ENCODE measurements at regions not wholly inside any gene's neighbourhood (a gene's known extent, or its start where the extent isn't known, plus 50 kb on each side); places are given as distances from the start of the nearest gene placed in this dataset.

DNA sequence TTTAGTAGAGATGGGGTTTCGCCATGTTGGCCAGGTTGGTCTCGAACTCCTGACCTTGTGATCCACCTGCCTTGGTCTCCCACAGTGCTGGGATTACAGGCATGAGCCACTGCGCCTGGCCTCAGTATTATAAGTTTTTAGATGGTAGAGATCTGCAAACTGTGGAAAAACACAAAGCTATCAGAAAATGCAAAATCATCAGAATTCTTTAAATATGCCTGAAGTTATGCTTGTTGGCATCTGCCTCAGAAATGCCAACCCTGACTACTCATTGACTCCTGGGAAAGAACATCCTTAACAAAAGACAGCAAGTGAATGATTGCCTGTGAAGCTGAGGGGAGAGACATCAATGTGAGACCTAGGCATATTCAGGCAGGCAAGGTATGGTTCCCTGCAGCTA, 94.3 kb upstream of the MB21D2 start:
- peaks cover 6 to 26% (median 13%) of the 10 kb centered on the region in 11 experiments; a peak in 19 of 22 replicates for H3K9me3 ChIP-seq (replicated peaks in 1 of 11)
- no peak for TF ChIP-seq Cebpa-rat (IDR thresholded peaks at IDR 0.05)
- no peak overlapping the region for H3K27ac ChIP-seq
- no peaks in the 10 kb centered on the region for H3K36me3 ChIP-seq
- peaks cover 0 to 11% (median 5%) of the 10 kb centered on the region in 10 experiments; a peak in 11 of 20 replicates for H3K4me1 ChIP-seq
- no peak overlapping the region for H3K9ac ChIP-seq
- H3K4me2 ChIP-seq = no peak overlapping the region
- H3K27me3 ChIP-seq = no peaks in the 10 kb centered on the region
- no peaks in the 10 kb centered on the region for H4K20me1 ChIP-seq
- no peak overlapping the region for H3K4me3 ChIP-seq

- H3K4me2 ChIP-seq = no peak overlapping the region
- H3K27ac ChIP-seq = no peak overlapping the region
- no peaks in the 10 kb centered on the region for H3K27me3 ChIP-seq
- H3K9me3 ChIP-seq (replicated peaks in 1 of 11) = peaks cover 6 to 26% (median 13%) of the 10 kb centered on the region in 11 experiments; a peak in 19 of 22 replicates
- H4K20me1 ChIP-seq = no peaks in the 10 kb centered on the region
- peaks cover 0 to 34% (median 11%) of the 10 kb centered on the region in 10 experiments; a peak in 11 of 20 replicates for H3K4me1 ChIP-seq
- H3K36me3 ChIP-seq = no peaks in the 10 kb centered on the region
- no peak for TF ChIP-seq Cebpa-rat (IDR thresholded peaks at IDR 0.05)
- H3K9ac ChIP-seq = no peak overlapping the region
- H3K4me3 ChIP-seq = no peak overlapping the region
Measured at GRCh38 chr3:193014902-193015301, 97.2 kb upstream of the MB21D2 start.

GRCh38 chr3:193016437-193016901, 98.8 kb upstream of the MB21D2 start:
- Histone ChIP-seq H3K27me3 (no peaks in the 10 kb centered on the region), H3K36me3 (no peaks in the 10 kb centered on the region), H3K4me2 (peak overlapping the region in 6 of 11 experiments; percentile 3 to 85 (median 67); a peak in 11 of 22 replicates), H3K4me3 (no peak overlapping the region), H3K9me3 (replicated peaks in 1 of 11) (peaks cover 6 to 26% (median 13%) of the 10 kb centered on the region in 11 experiments; a peak in 19 of 22 replicates), H4K20me1 (no peaks in the 10 kb centered on the region), H3K27ac (no peak overlapping the region), H3K9ac (no peak overlapping the region), H3K4me1 (peaks cover 0 to 34% (median 11%) of the 10 kb centered on the region in 10 experiments; a peak in 11 of 20 replicates)
- TF ChIP-seq Cebpa-rat (IDR thresholded peaks at IDR 0.05) = no peak

DNA sequence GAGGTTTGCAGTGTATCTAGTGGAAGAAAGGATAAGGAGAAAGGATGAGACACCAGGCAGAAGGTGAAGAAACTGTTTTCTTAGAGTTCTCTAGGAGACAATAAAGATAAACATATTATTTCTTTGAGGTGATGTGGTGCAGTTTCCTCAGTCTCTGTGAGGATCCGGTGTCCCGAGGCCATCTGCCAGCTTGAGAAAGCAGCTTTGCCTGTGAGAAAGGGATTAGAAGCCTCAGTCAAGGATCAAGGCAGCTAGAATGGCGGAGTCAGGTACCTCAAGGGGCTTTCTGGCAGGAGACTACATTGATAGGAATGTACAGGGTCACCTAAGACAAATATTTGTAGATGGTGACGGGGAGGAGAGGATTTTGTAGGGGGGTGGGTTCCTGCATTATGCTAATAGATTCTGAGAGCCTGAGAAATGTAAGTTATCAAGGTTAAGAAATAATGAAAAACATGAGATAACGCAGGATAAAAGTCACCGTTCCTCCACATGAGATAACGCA, 103.9 kb upstream of the MB21D2 start:
- TF ChIP-seq Cebpa-rat (IDR thresholded peaks at IDR 0.05) = no peak
- Histone ChIP-seq H3K36me3 (no peaks in the 10 kb centered on the region), H3K9ac (no peak overlapping the region)

DNA sequence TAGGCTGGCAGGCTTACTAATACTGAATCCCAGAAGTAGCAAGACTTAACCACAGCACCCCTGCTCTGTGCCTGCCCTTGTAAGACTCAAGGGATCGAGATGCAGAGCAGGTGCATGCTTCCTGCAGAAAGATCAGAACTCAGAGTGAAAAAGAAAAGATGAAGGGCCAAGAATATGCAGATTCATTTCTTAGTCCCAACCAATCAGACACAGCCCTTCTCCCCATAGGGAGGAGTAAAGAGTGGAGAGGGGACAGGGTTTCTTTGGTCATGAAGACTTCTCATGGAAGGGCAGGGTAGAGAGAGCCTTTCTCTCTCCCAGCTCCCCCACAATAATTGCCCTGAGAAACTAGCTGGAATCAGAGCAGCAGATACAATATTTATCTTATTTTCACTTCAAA, 105.6 kb upstream of the MB21D2 start:
- no peak overlapping the region for H3K9ac ChIP-seq
- TF ChIP-seq Cebpa-rat (IDR thresholded peaks at IDR 0.05) = no peak

More for the DNA sequence above, 103.9 kb upstream of the MB21D2 start:
- H3K27me3 ChIP-seq = no peaks in the 10 kb centered on the region
- H3K9me3 ChIP-seq (replicated peaks in 1 of 11) = no peaks in the 10 kb centered on the region
- peaks cover 0 to 28% (median 10%) of the 10 kb centered on the region in 10 experiments; a peak in 11 of 20 replicates for H3K4me1 ChIP-seq
- H3K4me2 ChIP-seq = no peak overlapping the region
- H4K20me1 ChIP-seq = no peaks in the 10 kb centered on the region
- H3K4me3 ChIP-seq = no peak overlapping the region
- H3K27ac ChIP-seq = no peak overlapping the region

DNA sequence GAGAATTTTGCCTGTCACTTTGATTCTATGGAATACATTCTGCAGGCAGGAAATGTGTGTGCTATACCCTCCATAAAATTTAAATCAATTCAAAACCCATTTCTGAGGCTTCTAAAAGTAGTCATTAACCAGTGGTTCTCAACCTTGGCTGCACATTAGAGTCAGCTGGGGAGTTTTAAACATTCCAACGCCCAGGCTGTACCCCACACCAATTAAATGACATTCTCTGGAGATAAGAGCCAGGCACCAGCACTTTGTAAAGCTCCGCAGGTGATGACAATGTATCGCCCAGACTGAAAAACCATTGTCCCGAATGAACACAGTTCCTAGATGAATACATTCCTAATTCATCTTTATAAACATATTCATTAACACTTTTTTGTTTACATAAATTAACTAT, 110.6 kb upstream of the MB21D2 start:
- Histone ChIP-seq H3K9ac (no peak overlapping the region), H3K27ac (no peak overlapping the region), H3K9me3 (replicated peaks in 1 of 11) (no peaks in the 10 kb centered on the region), H3K4me2 (no peak overlapping the region), H3K36me3 (no peaks in the 10 kb centered on the region), H3K4me3 (no peak overlapping the region), H3K27me3 (no peaks in the 10 kb centered on the region), H4K20me1 (no peaks in the 10 kb centered on the region), H3K4me1 (peaks cover 4 to 23% (median 9%) of the 10 kb centered on the region in 10 experiments; a peak in 18 of 20 replicates)
- no peak for TF ChIP-seq Cebpa-rat (IDR thresholded peaks at IDR 0.05)

More for the DNA sequence above, 105.6 kb upstream of the MB21D2 start:
- Histone ChIP-seq H3K9me3 (replicated peaks in 1 of 11) (no peaks in the 10 kb centered on the region), H3K27me3 (no peaks in the 10 kb centered on the region), H4K20me1 (no peaks in the 10 kb centered on the region), H3K4me1 (peaks cover 0 to 11% (median 0%) of the 10 kb centered on the region in 10 experiments; a peak in 5 of 20 replicates), H3K27ac (no peak overlapping the region), H3K4me2 (no peak overlapping the region), H3K4me3 (no peak overlapping the region), H3K36me3 (no peaks in the 10 kb centered on the region)

GRCh38 chr3:193029800-193030199, 112.1 kb upstream of the MB21D2 start:
- Histone ChIP-seq H3K27me3 (no peaks in the 10 kb centered on the region), H3K4me2 (peak overlapping the region; percentile 5 to 61 (median 25); a peak in 13 of 22 replicates), H3K9ac (no peak overlapping the region), H4K20me1 (no peaks in the 10 kb centered on the region), H3K36me3 (no peaks in the 10 kb centered on the region), H3K4me3 (no peak overlapping the region), H3K4me1 (peaks cover 4 to 23% (median 9%) of the 10 kb centered on the region in 10 experiments; a peak in 18 of 20 replicates), H3K9me3 (replicated peaks in 1 of 11) (no peaks in the 10 kb centered on the region), H3K27ac (no peak overlapping the region)
- TF ChIP-seq Cebpa-rat (IDR thresholded peaks at IDR 0.05) = no peak

GRCh38 chr3:193030276-193030675, 112.6 kb upstream of the MB21D2 start:
- peaks cover 4 to 23% (median 9%) of the 10 kb centered on the region in 10 experiments; a peak in 18 of 20 replicates for H3K4me1 ChIP-seq
- no peaks in the 10 kb centered on the region for H3K9me3 ChIP-seq (replicated peaks in 1 of 11)
- H3K27me3 ChIP-seq = no peaks in the 10 kb centered on the region
- H3K4me3 ChIP-seq = no peak overlapping the region
- no peak overlapping the region for H3K27ac ChIP-seq
- TF ChIP-seq Cebpa-rat (IDR thresholded peaks at IDR 0.05) = no peak
- H4K20me1 ChIP-seq = no peaks in the 10 kb centered on the region
- H3K4me2 ChIP-seq = peak overlapping the region in 7 of 11 experiments; percentile 5 to 49 (median 25); a peak in 6 of 22 replicates
- H3K36me3 ChIP-seq = no peaks in the 10 kb centered on the region
- H3K9ac ChIP-seq = no peak overlapping the region

DNA sequence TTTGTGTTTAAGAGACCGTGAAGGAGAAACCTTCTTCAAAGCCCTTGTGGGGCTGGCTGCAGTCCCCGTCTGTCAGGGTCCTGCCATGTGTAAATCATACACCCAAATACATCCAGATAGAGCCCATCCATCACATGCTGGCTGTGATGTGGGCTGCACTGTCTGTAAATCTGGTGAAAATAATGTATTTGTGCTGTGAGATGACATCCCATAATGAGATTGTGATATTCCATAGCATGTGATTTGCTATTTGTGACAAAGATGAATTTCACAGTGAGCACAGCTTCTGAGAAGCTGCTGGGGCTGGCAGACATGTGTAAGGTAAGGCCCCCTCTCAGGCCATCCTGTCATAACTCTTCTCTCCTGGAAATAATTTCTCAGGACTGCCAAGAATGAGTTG, 114.3 kb upstream of the MB21D2 start:
- no peaks in the 10 kb centered on the region for H3K27me3 ChIP-seq
- H3K4me2 ChIP-seq = peak overlapping the region in 2 of 11 experiments; percentile 36 to 48; a peak in 3 of 22 replicates
- no peak for TF ChIP-seq Cebpa-rat (IDR thresholded peaks at IDR 0.05)
- H3K4me3 ChIP-seq = no peak overlapping the region
- H3K9ac ChIP-seq = no peak overlapping the region
- H3K9me3 ChIP-seq (replicated peaks in 1 of 11) = no peaks in the 10 kb centered on the region
- H4K20me1 ChIP-seq = no peaks in the 10 kb centered on the region
- H3K27ac ChIP-seq = no peak overlapping the region
- H3K4me1 ChIP-seq = peaks cover 4 to 23% (median 9%) of the 10 kb centered on the region in 10 experiments; a peak in 18 of 20 replicates
- no peaks in the 10 kb centered on the region for H3K36me3 ChIP-seq
